Mammary epithelial cell (primary cell): ENCODE measurements at regions not wholly inside any gene's neighbourhood (a gene's known extent, or its start where the extent isn't known, plus 50 kb on each side); places are given as distances from the start of the nearest gene placed in this dataset.

Experiments
- EZH2 ChIP-seq: IDR thresholded peaks from 2 replicates; pipeline ENCODE4 v1.6.1; 2012; ENCODE audit warnings: low read length, inconsistent platforms, borderline replicate concordance
- TF ChIP-seq, protein P1 (sequence below), 2 donors: IDR thresholded peaks in 1 of 2; conservative IDR thresholded peaks in 1 of 2; 2 replicates each; pipeline ENCODE4 v1.5.1; 2011 to 2012; ENCODE audit warnings: inconsistent platforms in 2 of 2, low read length in 2 of 2, mild to moderate bottlenecking in 2 of 2, control low read depth in 1 of 2, low read depth in 1 of 2; ENCODE audit not compliant: insufficient read depth in 1 of 2; ENCODE audit errors: extremely low read depth in 1 of 2

- TF ChIP-seq, protein P1, sequence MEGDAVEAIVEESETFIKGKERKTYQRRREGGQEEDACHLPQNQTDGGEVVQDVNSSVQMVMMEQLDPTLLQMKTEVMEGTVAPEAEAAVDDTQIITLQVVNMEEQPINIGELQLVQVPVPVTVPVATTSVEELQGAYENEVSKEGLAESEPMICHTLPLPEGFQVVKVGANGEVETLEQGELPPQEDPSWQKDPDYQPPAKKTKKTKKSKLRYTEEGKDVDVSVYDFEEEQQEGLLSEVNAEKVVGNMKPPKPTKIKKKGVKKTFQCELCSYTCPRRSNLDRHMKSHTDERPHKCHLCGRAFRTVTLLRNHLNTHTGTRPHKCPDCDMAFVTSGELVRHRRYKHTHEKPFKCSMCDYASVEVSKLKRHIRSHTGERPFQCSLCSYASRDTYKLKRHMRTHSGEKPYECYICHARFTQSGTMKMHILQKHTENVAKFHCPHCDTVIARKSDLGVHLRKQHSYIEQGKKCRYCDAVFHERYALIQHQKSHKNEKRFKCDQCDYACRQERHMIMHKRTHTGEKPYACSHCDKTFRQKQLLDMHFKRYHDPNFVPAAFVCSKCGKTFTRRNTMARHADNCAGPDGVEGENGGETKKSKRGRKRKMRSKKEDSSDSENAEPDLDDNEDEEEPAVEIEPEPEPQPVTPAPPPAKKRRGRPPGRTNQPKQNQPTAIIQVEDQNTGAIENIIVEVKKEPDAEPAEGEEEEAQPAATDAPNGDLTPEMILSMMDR (conservative IDR thresholded peaks at IDR 0.05 in 1 of 2, IDR thresholded peaks at IDR 0.05 in 1 of 2; ENCODE audit: extremely low read depth in 1 of 2, insufficient read depth in 1 of 2, low read depth in 1 of 2, low read length in 2 of 2), result peak in 1 of 2 donors; percentile 1
- no peak for TF ChIP-seq EZH2
These were observed 1412.6 kb upstream of the CDH9 start for GRCh38 chr5:28450997-28451396.
